Activated naive CD8-positive, alpha-beta T cell treated with anti-CD3 and anti-CD28 coated beads, Interleukin-2, amount 50 U/mL, for 16 hours (primary cell): ENCODE measurements at regions not wholly inside any gene's neighbourhood (a gene's known extent, or its start where the extent isn't known, plus 50 kb on each side); places are given as distances from the start of the nearest gene placed in this dataset.
"Not testable (repeated sequence)": the region's sequence is repeated elsewhere in the genome, so short reads cannot be mapped to it uniquely, and the experiment has no call there.

ENCODE experiments used
- DNase-seq: peaks from one replicate; pipeline ENCODE4 v3.0.0-alpha.2; 2020; ENCODE audit warnings: low read depth, low spot score

DNA sequence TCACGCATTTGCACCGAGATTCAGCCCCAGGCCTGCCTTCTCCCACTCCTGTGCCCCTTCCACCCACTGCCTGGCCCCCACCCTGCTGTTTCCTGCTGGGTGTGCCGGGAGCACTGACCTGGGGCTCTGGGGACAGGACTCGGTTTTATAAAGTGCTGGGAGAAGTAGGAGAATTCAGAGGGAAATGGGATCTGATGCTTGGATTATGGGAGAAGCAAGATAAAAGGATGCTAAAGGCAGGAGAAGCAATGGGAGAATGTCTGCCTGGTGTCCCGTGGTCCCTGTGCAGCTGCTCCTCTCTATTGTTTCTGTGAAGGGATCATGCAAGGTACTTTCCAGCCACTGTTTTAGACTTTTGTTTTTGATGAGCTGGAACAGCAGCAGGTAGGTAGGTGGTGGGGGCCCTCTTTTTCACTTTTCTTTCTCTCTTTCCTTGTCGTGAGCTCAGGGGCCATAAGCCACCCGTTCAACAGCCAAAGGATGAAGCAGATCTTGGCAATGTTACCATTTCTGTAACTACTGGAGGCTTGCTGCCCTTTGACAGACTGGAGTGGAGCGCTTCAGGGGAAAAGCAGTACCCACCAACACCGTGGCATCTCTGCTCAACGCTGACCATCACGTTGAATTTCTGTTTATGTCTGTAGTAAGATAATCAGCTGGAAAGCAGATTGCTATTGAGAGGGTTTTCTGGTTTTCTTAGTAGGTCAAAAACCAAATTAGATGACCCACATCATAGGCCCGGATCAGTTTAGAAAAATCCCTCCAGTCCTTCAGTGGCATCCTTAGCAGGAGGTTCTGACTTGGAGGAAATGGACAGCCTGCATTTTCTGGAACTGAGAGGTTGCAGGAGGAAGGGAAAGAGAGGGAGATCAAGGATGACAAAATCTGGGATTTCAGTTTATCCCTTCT, 63.8 kb upstream of the ENPP6 start:
- DNase-seq: no peak

DNA sequence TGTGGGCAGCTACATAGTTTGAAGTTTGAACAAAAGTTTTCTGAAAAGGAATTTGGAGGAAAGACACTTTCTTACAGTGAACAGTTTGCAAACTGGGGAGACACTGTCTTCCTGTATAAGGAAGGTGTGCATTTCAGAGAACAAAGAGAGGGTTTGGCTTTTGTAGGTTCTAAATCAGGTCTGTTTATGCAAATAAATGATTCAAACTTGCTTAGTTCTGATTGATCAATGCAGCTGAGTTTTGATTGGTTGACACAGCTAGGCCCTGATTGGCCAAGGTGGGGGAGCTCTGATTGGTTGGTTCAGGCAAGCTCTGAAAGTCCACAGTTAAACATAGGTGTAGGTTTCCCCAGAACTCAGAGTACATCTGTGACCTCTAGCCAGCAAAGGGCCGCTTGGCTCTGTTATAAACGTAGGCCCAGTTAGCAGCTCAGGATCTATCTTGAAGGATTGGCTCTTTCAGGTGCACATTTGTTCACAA, 63.0 kb upstream of the ENPP6 start:
- DNase-seq: no peak

GRCh38 chr4:184280137-184280536, 62.5 kb upstream of the ENPP6 start:
- no peak for DNase-seq

DNA sequence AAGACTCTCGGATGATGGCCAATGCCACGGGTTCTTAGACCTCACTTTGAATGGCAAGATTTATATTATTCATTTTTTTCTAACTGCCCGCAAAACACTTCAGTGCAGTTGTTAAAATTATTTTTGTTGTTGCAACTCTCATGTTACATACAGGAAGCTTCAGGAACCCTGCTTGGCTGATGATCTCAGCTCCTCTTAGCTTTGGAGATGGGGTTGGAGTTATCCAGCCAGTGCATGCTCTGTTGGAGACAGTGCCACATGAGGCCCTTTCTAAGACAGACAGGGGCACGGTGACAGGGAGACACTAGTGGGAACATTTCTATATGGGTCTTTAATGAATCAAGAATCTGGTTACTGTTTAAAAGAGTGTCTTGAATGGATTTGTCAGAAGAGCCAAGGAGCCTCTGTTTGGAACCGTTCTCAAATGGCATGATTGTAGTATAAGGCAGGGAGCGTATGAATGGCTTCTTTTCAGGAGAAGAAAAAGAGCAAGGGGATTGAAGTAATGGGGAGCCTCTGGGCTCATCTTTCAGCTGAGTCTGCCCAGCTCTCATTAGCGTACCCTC, 61.9 kb upstream of the ENPP6 start:
- no peak for DNase-seq

DNA sequence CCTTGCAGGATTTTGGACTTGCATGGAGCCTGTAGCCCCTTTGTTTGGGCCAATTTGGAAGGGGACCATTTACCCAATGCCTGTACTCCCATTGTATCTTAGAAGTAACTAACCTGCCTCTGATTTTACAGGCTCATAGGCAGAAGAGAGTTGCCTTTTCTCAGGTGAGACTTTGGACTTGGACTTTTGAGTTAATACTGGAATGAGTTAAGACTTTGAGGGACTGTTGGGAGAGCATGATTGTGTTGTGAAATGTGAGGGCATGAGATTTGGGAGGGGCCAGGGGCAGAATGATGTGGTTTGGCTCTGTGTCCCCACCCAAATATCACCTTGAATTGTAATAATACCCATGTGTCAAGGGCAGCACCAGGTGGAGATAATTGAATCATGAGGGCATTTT, 60.1 kb upstream of the ENPP6 start:
- not testable (repeated sequence) for DNase-seq

DNA sequence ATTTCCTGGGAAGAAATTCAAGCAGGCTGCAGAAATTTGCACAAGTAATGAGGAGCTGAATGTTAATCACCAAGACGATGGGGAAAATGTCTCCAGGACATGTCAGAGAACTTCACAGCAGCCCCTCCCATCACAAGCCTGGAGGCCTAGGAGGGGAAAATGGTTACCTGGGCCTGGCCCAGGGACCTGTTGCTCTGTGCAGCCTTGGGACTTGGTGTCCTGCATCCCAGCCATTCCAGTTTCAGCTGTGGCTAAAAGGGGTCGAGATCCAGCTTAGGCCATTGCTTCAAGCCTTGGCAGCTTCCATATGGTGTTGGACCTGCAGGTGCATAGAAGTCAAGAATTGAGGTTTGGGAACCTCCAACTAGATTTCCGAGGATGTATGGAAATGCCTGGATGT, 59.3 kb upstream of the ENPP6 start:
- not testable (repeated sequence) for DNase-seq

DNA sequence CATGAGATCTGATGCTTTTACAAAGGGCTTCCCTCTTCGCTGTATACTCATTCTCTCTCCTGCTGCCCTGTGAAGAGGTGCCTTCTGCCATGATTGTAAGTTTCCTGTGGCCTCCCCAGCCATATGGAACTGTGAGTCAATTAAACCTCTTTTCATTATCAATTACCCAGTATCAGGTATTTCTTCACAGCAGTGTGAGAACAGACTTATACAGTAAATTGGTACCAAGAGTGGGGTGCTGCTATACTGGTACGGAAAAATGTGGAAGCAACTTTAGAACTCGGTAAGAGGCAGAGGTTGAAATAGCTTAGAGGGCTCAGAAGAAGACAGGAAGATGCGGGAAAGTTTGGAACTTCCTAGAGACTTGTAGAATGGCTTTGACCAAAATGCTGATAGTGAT, 58.7 kb upstream of the ENPP6 start:
- DNase-seq: not testable (repeated sequence)

GRCh38 chr4:184275766-184276165, 58.1 kb upstream of the ENPP6 start:
- no peak for DNase-seq

GRCh38 chr4:184274286-184274951, 56.7 kb upstream of the ENPP6 start:
- no peak for DNase-seq

- no peak for DNase-seq
Observed at GRCh38 chr4:184273166-184274147, 55.8 kb upstream of the ENPP6 start.

GRCh38 chr4:184270808-184271413, 53.2 kb upstream of the ENPP6 start:
- no peak for DNase-seq

GRCh38 chr4:184269879-184270430, 52.3 kb upstream of the ENPP6 start:
- no peak for DNase-seq

DNA sequence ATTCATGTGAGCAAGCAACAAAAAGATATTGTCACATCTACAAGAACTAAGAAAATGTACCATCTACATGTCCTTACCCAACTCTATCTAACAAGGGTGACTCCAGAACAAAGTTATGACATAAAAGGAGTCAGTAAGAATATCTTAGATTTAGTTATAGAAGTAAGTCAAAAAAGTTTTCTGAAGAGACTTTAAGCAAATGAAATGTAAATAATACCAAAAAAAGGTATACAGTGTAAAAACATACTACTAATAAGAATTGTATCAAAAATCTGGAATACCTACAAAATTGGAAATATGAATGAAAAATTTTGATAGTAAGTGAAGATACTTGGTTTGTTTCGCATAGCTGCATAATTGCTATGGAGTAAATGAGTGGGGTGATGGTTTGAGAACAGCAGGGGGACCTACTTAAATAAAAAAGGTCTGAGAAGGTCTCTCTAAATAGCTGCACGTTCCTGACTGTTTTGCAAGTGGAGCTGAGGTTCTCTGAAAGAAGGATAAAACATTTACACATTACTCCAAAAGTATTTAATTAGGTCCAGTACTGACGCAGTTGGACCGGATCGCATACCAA, 51.0 kb upstream of the ENPP6 start:
- no peak for DNase-seq

DNA sequence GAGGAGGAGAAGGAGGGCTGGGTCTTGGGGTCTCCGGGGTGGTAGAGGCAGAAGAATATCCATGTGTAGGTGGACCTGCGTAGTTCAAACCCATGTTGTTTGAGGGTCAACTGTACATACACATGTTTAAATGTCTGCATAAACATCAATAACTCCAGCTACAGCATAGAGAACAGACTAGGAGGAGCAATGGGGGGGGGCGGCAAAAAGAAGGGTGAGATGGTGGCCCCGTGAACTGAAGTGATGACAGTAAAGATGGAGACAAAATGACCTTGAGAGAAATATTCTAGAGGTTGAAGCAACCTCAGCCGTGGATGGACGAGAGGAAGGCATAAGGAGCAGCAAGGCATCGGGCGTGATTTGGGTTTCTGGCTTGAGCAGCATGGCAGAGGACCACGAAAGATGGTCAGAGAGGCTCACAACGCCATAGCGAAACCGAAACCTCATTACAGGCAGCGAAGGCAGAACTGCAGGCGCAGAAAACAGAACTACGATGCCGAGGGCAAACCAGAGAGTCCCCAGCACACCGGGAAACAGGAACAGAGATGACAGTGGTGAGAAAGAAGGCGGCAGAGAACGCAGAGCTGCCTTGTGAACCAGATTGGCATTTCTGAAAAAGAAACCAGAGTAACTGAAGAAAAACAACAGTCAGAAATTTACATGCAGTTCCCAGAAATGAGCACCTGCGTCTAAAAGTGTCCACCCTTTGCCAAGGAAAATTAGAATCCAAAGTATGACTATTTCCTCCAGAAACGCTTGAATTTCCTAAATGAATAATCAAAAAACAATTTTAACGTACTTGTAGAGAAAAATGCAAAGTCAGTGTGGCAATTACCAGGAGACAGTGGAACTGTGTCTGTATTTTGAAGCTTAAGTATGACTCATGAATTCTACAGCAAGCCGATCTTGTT, 50.3 kb upstream of the ENPP6 start:
- DNase-seq: peak; percentile 59
